NCI-H69 (cell line): ENCODE measurements at regions not wholly inside any gene's neighbourhood (a gene's known extent, or its start where the extent isn't known, plus 50 kb on each side); places are given as distances from the start of the nearest gene placed in this dataset.

ENCODE experiments used
- DNase-seq: peaks from one replicate; lab custom pipeline; 2025; lab: John Stamatoyannopoulos, UW

GRCh38 chr1:114342376-114342775 lies 168.6 kb downstream of the TRIM33 start:
- no peak for DNase-seq

DNA sequence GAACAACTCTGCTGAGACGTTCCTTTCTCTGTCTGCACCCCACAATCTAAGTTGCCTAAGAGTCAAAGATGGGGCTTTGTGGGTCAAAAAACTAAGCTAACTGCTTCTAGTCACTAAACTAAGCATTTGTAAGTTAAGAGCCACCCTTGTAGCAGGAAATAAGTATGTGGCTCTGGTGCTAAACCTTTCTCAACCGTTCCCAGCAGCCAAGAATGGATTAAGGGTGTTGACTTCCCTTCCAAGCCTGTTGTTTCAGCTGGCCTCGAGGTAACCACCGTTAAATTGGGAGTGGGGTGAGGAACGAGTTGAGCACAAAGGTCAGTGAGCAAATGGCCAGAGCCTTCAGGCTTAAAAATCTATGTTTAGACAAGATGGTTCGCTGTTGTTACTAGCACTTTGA lies 169.1 kb downstream of the TRIM33 start:
- DNase-seq, result no peak

DNA sequence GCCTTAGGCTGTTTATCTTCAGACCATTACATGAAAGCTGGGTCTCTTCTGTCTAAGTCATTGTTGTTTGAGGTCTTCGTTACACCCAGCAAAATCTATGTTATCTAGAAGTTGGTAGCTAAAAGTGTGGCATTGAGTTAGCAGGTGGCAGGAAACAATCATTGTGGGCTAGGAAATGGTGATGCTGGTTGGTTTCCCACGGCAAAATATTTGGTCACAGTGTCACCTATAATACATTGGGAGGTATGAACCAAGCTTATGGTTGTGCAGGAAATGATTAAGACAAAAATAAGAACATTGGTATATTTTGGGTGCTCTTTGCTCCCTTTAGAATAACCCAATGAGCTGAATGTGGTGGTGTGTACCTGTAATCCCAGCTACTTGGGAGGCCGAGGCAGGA lies 169.7 kb downstream of the TRIM33 start:
- no peak for DNase-seq

DNA sequence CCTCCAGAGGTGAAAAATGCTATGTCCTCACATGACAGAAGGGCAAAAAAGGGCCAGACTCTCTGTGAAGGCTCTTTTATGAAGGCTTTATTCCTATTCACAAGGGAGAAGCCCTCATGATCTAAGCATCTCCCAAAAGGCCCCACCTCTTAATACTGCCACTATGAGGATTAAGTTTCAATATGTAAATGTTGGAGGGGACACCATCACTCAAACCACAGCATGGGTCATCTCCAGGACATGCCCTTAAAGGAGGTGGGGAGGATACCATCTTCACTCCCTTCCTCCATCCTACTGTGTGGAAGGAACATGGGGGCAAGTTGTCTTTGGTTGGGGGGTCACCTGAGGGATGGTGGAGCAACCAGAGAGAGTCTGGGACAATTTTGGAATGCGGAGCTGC lies 170.1 kb downstream of the TRIM33 start:
- no peak for DNase-seq

DNA sequence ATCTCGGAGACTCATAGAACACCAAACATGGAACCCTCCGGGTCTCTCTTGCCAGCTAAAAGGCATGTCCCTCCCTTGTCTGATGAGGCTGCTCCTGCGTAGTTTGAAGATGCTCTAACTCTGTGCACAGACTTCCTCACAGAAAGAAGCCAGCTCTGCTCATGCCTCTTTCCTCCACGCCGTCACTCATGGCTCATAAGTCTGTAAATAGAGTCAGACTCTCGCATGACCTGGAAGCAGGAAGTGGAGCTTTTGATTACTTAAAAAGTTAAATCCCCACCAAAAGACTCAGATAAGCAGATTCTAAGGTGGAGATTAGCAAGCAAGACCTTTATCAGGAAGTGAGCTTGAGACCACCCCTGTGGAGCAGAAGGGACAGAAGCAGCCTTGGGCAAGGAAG lies 171.6 kb downstream of the TRIM33 start:
- DNase-seq, result no peak

- no peak for DNase-seq
These were observed 172.7 kb downstream of the TRIM33 start for GRCh38 chr1:114338191-114338890.

DNA sequence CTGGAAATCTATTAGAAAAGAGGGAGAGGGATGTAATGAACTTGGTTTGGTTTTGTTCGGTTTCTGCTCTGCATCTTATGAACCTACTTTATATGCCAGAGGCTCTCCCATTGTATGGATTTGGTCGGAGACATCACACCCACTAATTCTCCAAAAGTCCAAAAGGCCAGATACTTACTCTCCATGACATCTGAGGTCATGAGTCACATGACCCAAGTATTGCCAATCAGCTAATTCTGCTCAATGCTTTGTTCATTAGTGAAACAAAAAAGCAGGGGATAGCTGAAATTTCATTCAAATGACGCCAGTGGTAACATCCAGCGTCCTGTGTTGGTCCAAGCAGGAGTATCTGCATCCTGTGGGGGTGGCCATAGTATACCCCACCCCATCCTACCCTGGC lies 173.6 kb downstream of the TRIM33 start:
- no peak for DNase-seq

GRCh38 chr1:114336360-114336759 lies 174.6 kb downstream of the TRIM33 start:
- DNase-seq, result no peak

DNA sequence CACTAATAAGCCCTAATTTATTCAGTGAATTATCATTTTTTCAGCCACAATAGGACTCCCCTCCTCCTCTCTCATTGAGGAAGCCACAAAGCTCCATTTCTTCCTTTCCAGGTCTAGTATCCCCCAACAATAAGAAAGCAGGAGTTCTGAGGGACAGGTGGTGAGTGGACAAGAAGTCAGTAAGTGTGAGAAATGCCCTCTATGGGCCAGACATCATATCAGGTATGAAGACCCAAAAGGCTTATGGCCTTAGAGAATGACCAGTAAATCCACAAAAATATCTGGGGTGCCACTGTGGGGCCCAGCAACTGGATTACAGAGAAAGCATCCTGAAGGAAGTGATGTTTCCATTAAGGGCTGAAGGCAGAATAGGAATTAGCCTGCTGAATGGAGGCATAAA lies 175.7 kb downstream of the TRIM33 start:
- DNase-seq, result no peak

DNA sequence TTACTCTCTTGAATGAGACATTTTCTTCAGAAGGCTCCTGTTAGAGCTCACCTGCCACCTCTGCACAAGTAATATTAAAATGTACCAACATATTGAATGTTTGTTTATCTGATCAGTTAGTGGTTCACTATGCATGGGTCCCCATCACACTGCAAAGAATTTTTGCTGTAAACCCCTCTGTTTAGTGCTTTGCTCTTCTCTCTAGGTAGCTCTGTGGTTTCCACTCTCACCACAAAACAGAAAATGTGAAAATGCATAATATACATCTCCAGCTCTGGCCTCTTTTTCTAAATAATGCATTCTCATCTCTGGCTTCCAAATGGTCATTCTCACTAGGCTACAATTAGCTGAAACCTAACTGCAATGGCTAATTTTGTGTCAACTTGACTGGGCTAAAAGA lies 176.7 kb downstream of the TRIM33 start:
- DNase-seq, result no peak

DNA sequence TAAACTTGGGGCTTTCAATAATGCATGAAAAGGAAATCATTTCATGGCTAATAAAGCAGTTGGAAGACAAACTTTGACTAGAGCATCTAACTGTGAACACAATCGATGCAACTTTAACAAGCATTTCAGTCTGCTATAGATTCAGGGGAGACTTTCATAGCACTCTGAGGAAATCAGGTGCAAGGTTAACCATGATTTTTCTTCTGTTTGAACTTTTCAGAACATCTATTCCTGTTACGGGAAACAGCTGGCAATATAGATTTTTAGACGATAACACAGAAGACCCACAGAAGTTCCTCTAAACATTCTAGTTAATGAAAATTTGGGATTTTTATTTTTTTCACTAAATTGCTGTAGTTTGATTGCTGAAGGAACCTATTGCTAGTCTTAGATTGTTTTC lies 177.3 kb downstream of the TRIM33 start:
- no peak for DNase-seq

DNA sequence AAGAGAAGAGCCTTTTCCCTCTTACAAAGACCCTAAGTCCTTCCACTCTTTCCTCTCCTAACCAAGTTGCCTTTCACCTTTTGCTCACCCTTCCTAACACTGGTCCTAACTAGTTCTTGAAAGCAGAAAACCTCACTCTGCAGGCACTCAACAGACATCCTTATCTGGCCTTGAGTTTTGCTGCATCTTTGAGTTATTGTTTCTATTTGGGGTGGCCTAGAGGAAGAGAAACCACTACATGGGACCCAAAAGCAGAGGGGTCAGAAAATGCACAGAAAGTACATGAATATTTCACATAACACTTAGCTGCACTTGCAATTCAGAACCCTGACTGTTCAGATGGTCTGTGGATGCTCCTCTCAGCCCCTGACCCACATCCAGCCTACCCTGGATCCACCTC lies 178.3 kb upstream of the SYT6 start:
- DNase-seq, result no peak

DNA sequence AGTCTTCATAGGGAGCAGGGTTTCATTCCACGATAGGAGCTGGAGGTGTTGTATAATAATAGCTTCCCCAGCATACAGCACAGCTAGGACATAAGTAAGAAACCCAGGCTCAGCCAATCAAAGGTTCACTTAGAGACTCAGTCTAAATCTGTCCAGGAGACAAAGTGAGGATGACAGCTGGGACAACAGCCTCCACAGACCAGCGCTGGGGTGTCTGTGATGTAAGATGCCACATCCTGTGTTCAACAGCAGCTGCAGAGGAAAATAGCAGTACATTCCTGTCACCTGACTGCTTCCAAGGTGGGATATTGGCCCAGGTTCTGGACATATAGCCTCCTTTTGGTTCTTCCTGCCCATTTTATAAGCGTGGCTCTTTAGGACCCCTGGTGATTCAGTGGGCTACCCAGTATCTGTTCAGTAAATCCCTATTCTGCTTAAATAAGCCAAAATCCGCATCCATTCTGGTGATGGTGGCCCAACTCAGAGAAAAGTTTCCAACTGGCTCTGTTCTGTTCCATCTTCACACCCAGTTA lies 176.8 kb upstream of the SYT6 start:
- no peak for DNase-seq

- no peak for DNase-seq
These were observed 174.8 kb upstream of the SYT6 start for GRCh38 chr1:114328361-114328904.

DNA sequence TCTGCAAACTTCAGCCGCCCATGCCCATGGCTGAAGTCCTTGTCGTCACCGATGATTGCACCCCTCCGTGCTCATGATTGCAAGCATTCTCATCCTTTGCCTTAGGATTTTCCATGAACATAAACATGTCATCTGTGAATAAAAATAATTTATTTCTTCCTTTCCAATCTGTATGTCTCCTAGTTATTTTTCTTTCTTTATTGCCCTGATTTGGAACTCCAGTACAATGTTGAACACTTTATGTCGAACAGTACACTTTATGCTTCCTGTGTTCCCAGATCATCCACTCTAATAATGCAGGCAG lies 170.9 kb upstream of the SYT6 start:
- no peak for DNase-seq

DNA sequence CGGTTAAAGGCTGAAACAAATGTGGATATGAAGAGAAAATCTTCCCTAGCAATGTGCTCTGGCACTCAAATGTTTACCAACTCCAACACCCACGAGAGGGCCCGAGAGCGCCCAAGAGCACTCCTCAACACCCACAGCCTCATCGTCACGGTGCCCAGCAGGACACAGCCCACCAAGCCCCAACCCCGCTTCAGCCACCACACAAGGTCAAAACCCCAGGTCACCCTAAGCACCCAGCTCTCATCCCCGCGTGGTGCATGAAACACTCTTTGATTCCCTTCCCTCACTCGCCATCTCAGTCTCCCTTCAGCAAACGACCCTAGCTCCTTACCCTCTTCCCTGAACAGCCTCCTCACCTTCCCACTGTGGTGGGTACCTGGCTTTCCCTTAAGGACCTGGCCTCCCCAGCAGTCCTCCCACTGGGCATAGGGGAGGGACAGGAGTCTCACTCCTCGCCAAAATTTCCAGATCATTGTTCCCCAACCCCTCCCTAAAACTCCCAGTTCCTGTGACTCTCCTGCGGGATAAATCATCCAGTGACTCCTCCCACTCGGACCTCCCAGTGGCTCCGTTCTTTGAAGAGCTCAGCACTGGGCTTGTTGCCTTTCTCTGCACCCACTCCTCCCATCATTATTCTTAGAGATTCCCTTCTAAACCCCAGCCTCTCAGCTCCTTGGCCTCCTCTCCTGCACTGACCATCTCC lies 170.4 kb upstream of the SYT6 start:
- no peak for DNase-seq

DNA sequence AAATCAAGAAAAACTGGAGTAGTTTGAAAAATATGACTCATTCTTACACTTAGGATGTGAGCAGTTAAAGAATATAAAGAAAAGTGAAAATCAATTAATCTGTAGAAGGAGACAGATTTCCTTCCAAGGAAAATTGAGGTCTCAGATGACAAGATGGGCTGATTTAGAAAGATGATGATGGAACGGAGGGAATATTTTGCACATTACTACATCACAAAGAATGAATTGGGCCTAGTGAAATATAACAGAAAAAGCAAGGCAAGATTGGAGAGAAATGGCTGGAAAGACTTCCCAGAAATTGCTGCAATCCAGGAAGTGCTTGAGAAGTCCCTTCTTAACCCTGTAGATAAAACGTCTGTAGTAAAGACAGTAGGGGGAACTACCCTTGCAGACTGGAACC lies 169.1 kb upstream of the SYT6 start:
- DNase-seq, result no peak

GRCh38 chr1:114322207-114322606 lies 168.5 kb upstream of the SYT6 start:
- DNase-seq, result no peak

DNA sequence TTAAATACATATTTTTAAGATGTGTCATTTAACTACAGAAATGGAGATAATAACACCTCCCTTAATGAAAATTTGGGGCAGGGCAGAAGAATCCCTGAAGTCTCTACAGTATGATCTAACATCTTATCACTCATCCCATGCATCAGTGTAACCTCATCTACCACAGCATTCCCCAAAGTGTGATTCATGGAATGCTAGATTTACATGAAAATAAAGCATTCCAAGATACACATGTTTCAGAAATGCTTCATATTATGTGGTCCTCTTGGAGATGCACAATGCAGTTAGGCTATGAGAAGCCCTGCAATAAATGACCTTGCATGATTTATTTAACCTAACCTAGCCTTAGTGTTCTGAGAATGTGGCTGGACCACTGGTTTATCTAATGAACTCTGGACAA lies 166.9 kb upstream of the SYT6 start:
- no peak for DNase-seq

GRCh38 chr1:114319418-114319817 lies 165.7 kb upstream of the SYT6 start:
- no peak for DNase-seq

DNA sequence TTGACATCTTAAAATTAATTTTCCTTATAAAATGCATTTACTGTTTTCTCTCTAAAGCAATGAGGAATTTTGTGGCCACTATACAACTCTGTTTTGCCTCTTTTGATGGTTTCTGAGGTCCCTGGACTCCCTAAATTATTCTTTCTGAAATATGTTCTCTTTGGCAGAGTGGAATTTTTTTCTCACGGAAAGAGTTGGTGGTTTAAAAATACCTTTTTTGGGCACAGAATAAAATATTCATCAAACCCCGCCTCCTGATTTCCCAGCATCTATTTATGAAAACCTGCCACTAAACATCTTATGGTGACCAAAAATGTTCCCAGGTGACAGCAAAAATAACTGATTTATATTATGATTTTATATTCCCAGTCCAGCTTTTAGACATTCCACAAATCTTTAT lies 165.3 kb upstream of the SYT6 start:
- DNase-seq, result no peak

- no peak for DNase-seq
These were observed 162.5 kb upstream of the SYT6 start for GRCh38 chr1:114316204-114316603.

- no peak for DNase-seq
These were observed 162.0 kb upstream of the SYT6 start for GRCh38 chr1:114315631-114316030.

GRCh38 chr1:114314576-114314975 lies 160.9 kb upstream of the SYT6 start:
- DNase-seq, result no peak
